H1 (cell line): ENCODE measurements at regions not wholly inside any gene's neighbourhood (a gene's known extent, or its start where the extent isn't known, plus 50 kb on each side); places are given as distances from the start of the nearest gene placed in this dataset.

Source experiments
- CTCF ChIA-PET: fragments of 300-600 bp; sonication (Branson Sonifier 250); formaldehyde crosslinking; loops from one replicate; lab custom pipeline; 2021; ENCODE audit not compliant: partially characterized antibody; lab: Charles Lee
- POLR2A ChIA-PET: fragments of 300-600 bp; sonication (Branson Sonifier 250); formaldehyde crosslinking; loops from one replicate; lab custom pipeline; 2021; ENCODE audit warnings: inconsistent platforms; ENCODE audit not compliant: partially characterized antibody; lab: Charles Lee
- DNase-seq, 2 experiments: peaks; one replicate each; pipeline versions ENCODE4 v3.0.0 to v3.0.0-alpha.2; 2010 to 2022; ENCODE audit warnings: low spot score in 2 of 2, low read depth in 1 of 2, mixed read lengths in 1 of 2
- FAIRE-seq: peaks from 2 replicates; lab custom pipeline; 2011; peaks lifted over from hg19 to GRCh38; lab: Jason Lieb, UNC
- H2AFZ ChIP-seq: 2 replicates; pipeline ENCODE4 v1.8.1; 2012; ENCODE audit warnings: low read length, inconsistent platforms
- H2AK5ac ChIP-seq: 2 replicates; pipeline ENCODE4 v1.6.1; 2013; ENCODE audit warnings: low read depth, low read length
- H2BK120ac ChIP-seq: replicated peaks from 2 replicates; pipeline ENCODE3; 2013; ENCODE audit warnings: low read depth, low read length, inconsistent platforms
- H2BK12ac ChIP-seq: 2 replicates; pipeline ENCODE4 v1.6.1; 2013; ENCODE audit warnings: low read depth, low read length
- H2BK15ac ChIP-seq: 2 replicates; pipeline ENCODE4 v1.6.1; 2013; ENCODE audit warnings: low read length
- H2BK20ac ChIP-seq: 2 replicates; pipeline ENCODE4 v1.6.1; 2013; ENCODE audit warnings: low read length
- H2BK5ac ChIP-seq: 2 replicates; pipeline ENCODE4 v1.6.1; 2013; ENCODE audit warnings: low read depth, low read length
- H3K14ac ChIP-seq: 2 replicates; pipeline ENCODE4 v1.6.1; 2013; ENCODE audit warnings: inconsistent platforms; ENCODE audit not compliant: insufficient read length
- H3K18ac ChIP-seq: 2 replicates; pipeline ENCODE4 v1.6.1; 2013; ENCODE audit warnings: low read length; ENCODE audit errors: extremely low read depth
- H3K23ac ChIP-seq: 2 replicates; pipeline ENCODE4 v1.6.1; 2013; ENCODE audit warnings: inconsistent platforms; ENCODE audit not compliant: insufficient read length
- H3K23me2 ChIP-seq: 2 replicates; pipeline ENCODE4 v1.6.1; 2013; ENCODE audit warnings: low read depth, low read length
- H3K27ac ChIP-seq: 2 replicates; pipeline ENCODE4 v1.6.1; 2011; ENCODE audit warnings: low read depth, low read length, inconsistent platforms
- H3K27me3 ChIP-seq, 4 experiments: replicated peaks in 1 of 4; 1 replicate in 1 of 4; 2 replicates in 3 of 4; pipeline versions ENCODE4 v1.6.1 to v1.8.1; 2011 to 2013; ENCODE audit warnings: low read length in 3 of 4, mild to moderate bottlenecking in 3 of 4, inconsistent platforms in 2 of 4, mixed read lengths in 2 of 4, moderate library complexity in 1 of 4; ENCODE audit not compliant: control insufficient read depth in 3 of 4, insufficient read depth in 3 of 4; ENCODE audit errors: extremely low read depth in 1 of 4
- H3K36me3 ChIP-seq, 4 experiments: 2 replicates each; pipeline versions ENCODE4 v1.6.1 to v1.8.1; 2011 to 2013; ENCODE audit warnings: mild to moderate bottlenecking in 4 of 4, low read length in 3 of 4, moderate library complexity in 2 of 4, control low read depth in 1 of 4, inconsistent platforms in 1 of 4; ENCODE audit not compliant: insufficient read depth in 4 of 4, control insufficient read depth in 2 of 4
- H3K4ac ChIP-seq: replicated peaks from 2 replicates; pipeline ENCODE3; 2013; ENCODE audit warnings: low read length, low read depth, mixed read lengths, inconsistent platforms; ENCODE audit not compliant: insufficient read length
- H3K4me1 ChIP-seq, 4 experiments: replicated peaks in 1 of 4; 1 replicate in 1 of 4; 2 replicates in 3 of 4; pipeline versions ENCODE4 v1.6.1 to v1.8.1; 2011 to 2013; ENCODE audit warnings: low read length in 3 of 4, inconsistent platforms in 2 of 4, mixed read lengths in 1 of 4; ENCODE audit not compliant: insufficient read depth in 4 of 4, control insufficient read depth in 3 of 4
- H3K4me2 ChIP-seq, 2 experiments: 2 replicates each; pipeline versions ENCODE4 v1.6.1 to v1.8.1; 2011 to 2013; ENCODE audit warnings: low read depth in 2 of 2, low read length in 2 of 2, control low read depth in 1 of 2, inconsistent platforms in 1 of 2, mild to moderate bottlenecking in 1 of 2; ENCODE audit not compliant: insufficient read depth in 1 of 2
- H3K4me3 ChIP-seq, 4 experiments: fragments of 200-600, 300-600 bp in 1 of 4; sonication (generic), shearing (Covaris generic), sonication (Bioruptor Twin) in 1 of 4; 2 replicates each; pipeline versions ENCODE4 v1.5.1 to v1.8.1; 2011 to 2016; ENCODE audit warnings: low read length in 4 of 4, low read depth in 3 of 4, control low read depth in 2 of 4, inconsistent platforms in 2 of 4, mild to moderate bottlenecking in 2 of 4, mixed read lengths in 1 of 4, moderate library complexity in 1 of 4; ENCODE audit not compliant: insufficient read depth in 2 of 4; ENCODE audit errors: extremely low read depth in 1 of 4
- H3K56ac ChIP-seq: replicated peaks from 2 replicates; pipeline ENCODE3; 2013; ENCODE audit warnings: low read depth, mild to moderate bottlenecking, mixed read lengths, low read length, inconsistent platforms; ENCODE audit not compliant: insufficient read length
- H3K79me1 ChIP-seq: 2 replicates; pipeline ENCODE4 v1.6.1; 2013; ENCODE audit warnings: low read depth, low read length, control low read depth
- H3K79me2 ChIP-seq, 2 experiments: 2 replicates each; pipeline versions ENCODE4 v1.6.1 to v1.8.1; 2012 to 2013; ENCODE audit warnings: low read length in 2 of 2, mild to moderate bottlenecking in 2 of 2, inconsistent platforms in 1 of 2; ENCODE audit not compliant: insufficient read depth in 2 of 2, control insufficient read depth in 1 of 2
- H3K9ac ChIP-seq, 4 experiments: replicated peaks in 1 of 4; 1 replicate in 1 of 4; 2 replicates in 3 of 4; pipeline versions ENCODE4 v1.6.1 to v1.8.1; 2011 to 2013; ENCODE audit warnings: low read depth in 3 of 4, low read length in 3 of 4, control low read depth in 2 of 4, mild to moderate bottlenecking in 2 of 4, moderate library complexity in 2 of 4, inconsistent platforms in 1 of 4; ENCODE audit errors: extremely low read depth in 1 of 4
- H3K9me3 ChIP-seq, 2 experiments: 2 replicates each; pipeline versions ENCODE4 v1.6.1 to v1.8.1; 2012 to 2013; ENCODE audit warnings: mild to moderate bottlenecking in 2 of 2, moderate library complexity in 2 of 2, control low read depth in 1 of 2, inconsistent platforms in 1 of 2, low read depth in 1 of 2, low read length in 1 of 2, mixed read lengths in 1 of 2; ENCODE audit not compliant: insufficient read depth in 2 of 2
- H4K20me1 ChIP-seq, 2 experiments: replicated peaks in 1 of 2; 2 replicates each; pipeline versions ENCODE3 to v1.8.1; 2011 to 2013; ENCODE audit warnings: inconsistent platforms in 2 of 2, low read length in 2 of 2, mild to moderate bottlenecking in 1 of 2; ENCODE audit not compliant: insufficient read depth in 2 of 2, control insufficient read depth in 1 of 2
- H4K5ac ChIP-seq: 2 replicates; pipeline ENCODE4 v1.6.1; 2013; ENCODE audit warnings: low read length, low read depth, mixed read lengths, inconsistent platforms; ENCODE audit not compliant: insufficient read length
- H4K8ac ChIP-seq: 2 replicates; pipeline ENCODE4 v1.8.0; 2013; ENCODE audit warnings: mild to moderate bottlenecking, moderate library complexity, low read length, inconsistent platforms; ENCODE audit not compliant: insufficient read depth; ENCODE audit errors: extremely low read depth
- H4K91ac ChIP-seq: replicated peaks from 2 replicates; pipeline ENCODE3; 2013; ENCODE audit warnings: low read length, mixed read lengths, inconsistent platforms; ENCODE audit not compliant: insufficient read length
- FOSL1 ChIP-seq: IDR thresholded peaks from 2 replicates; pipeline ENCODE4 v1.6.1; 2011; ENCODE audit warnings: mild to moderate bottlenecking, low read depth, low read length, moderate library complexity; ENCODE audit not compliant: insufficient read depth
- NANOG ChIP-seq: IDR thresholded peaks from 2 replicates; pipeline ENCODE4 v1.6.1; 2011; ENCODE audit warnings: low read length, low read depth, mild to moderate bottlenecking, inconsistent platforms; ENCODE audit not compliant: insufficient read depth, poor library complexity, severe bottlenecking
- NRF1 ChIP-seq: IDR thresholded peaks from 2 replicates; pipeline ENCODE4 v1.6.1; 2011; ENCODE audit warnings: mild to moderate bottlenecking, low read depth, low read length, improper control_type of control experiment
- SAP30 ChIP-seq: fragments of 300-600 bp; sonication (generic); IDR thresholded peaks from 2 replicates; pipeline ENCODE4 v1.7.1; 2012; ENCODE audit warnings: low read length, moderate library complexity, mild to moderate bottlenecking, inconsistent platforms; ENCODE audit not compliant: insufficient read depth, insufficient replicate concordance
- SRF ChIP-seq: IDR thresholded peaks from 2 replicates; pipeline ENCODE4 v1.6.1; 2011; ENCODE audit warnings: mild to moderate bottlenecking, low read depth, low read length, moderate library complexity
- TAF1 ChIP-seq: IDR thresholded peaks from 2 replicates; pipeline ENCODE4 v1.6.1; 2011; ENCODE audit warnings: mild to moderate bottlenecking, low read depth, low read length
- WGBS, 2 experiments: shearing (Covaris generic) in 1 of 2; methylation state at CpG; one replicate each; pipeline versions ENCODE4 v1.1.6 to v1.1.7; 2013 to 2015; ENCODE audit warnings: low lambda C conversion rate in 2 of 2, mixed read lengths in 2 of 2, inconsistent platforms in 1 of 2, low coverage in 1 of 2, missing lambda C conversion rate in 1 of 2; ENCODE audit not compliant: insufficient replicate concordance in 2 of 2, insufficient coverage in 1 of 2, insufficient read length in 1 of 2; ENCODE audit errors: extremely low coverage in 1 of 2, missing lambda C conversion rate in 1 of 2; 5-methylcytosine and 5-hydroxymethylcytosine counted together

GRCh38 chr18:70493461-70493860, 204.6 kb downstream of the SOCS6 start:
- Histone ChIP-seq H3K4me1 (no peaks in the 10 kb centered on the region), H4K5ac (no peak overlapping the region), H2BK12ac (no peak overlapping the region), H3K9me3 (peaks cover 8 to 25% of the 10 kb centered on the region in 2 experiments; a peak in 2 of 4 replicates), H4K91ac (no peak overlapping the region), H4K20me1 (no peaks in the 10 kb centered on the region), H2BK120ac (no peak overlapping the region), H3K18ac (no peak overlapping the region), H3K36me3 (no peaks in the 10 kb centered on the region), H3K4me3 (no peak overlapping the region), H3K27me3 (no peaks in the 10 kb centered on the region), H3K23ac (no peak overlapping the region), H2AK5ac (no peak overlapping the region), H4K8ac (no peak overlapping the region), H3K23me2 (no peaks in the 10 kb centered on the region), H3K27ac (no peak overlapping the region), H2AFZ (no peak overlapping the region), H2BK20ac (no peak overlapping the region), H3K56ac (no peak overlapping the region), H3K4me2 (no peak overlapping the region), H2BK15ac (no peak overlapping the region), H3K14ac (no peak overlapping the region), H3K79me1 (no peaks in the 10 kb centered on the region), H3K9ac (no peak overlapping the region), H2BK5ac (no peak overlapping the region), H3K4ac (no peak overlapping the region), H3K79me2 (no peaks in the 10 kb centered on the region)
- ChIA-PET CTCF (interaction anchor here (0.7 kb wide), 1 partner anchor 38 kb away, joined by 3 read pairs; no protein-coding TSS in a partner anchor), POLR2A (no interaction called here)
- FAIRE-seq (no peak), DNase-seq (no peak)
- WGBS, 2 experiments, result 86% methylated on average over 8 of the region's 9 CpGs; no CpG with 5 or more reads in 1 of the 2 experiments
- TF ChIP-seq SAP30 (no peak), TAF1 (no peak), FOSL1 (no peak), SRF (no peak), NRF1 (no peak), NANOG (no peak)
